Astrocyte (in vitro differentiated cells and primary cell): ENCODE measurements at regions not wholly inside any gene's neighbourhood (a gene's known extent, or its start where the extent isn't known, plus 50 kb on each side); places are given as distances from the start of the nearest gene placed in this dataset.
"Not testable (repeated sequence)": the region's sequence is repeated elsewhere in the genome, so short reads cannot be mapped to it uniquely, and the experiment has no call there.

ENCODE experiments used
- DNase-seq: peaks from one replicate; pipeline ENCODE4 v3.0.0-alpha.2; 2010; ENCODE audit warnings: low read depth
- FAIRE-seq: peaks from 2 replicates; lab custom pipeline; 2011; peaks lifted over from hg19 to GRCh38; lab: Jason Lieb, UNC
- H2AFZ ChIP-seq: 2 replicates; pipeline ENCODE4 v1.6.0; 2012; ENCODE audit warnings: low read depth, low read length, inconsistent platforms
- H3K27ac ChIP-seq: 2 replicates; pipeline ENCODE4 v1.5.1; 2011; ENCODE audit warnings: low read depth, low read length, inconsistent platforms
- H3K27me3 ChIP-seq: 2 replicates; pipeline ENCODE4 v1.6.0; 2011; ENCODE audit warnings: low read length, inconsistent platforms; ENCODE audit not compliant: insufficient read depth
- H3K36me3 ChIP-seq: 2 replicates; pipeline ENCODE4 v1.5.1; 2011; ENCODE audit warnings: low read length, inconsistent platforms; ENCODE audit not compliant: insufficient read depth
- H3K4me1 ChIP-seq: 2 replicates; pipeline ENCODE4 v1.5.1; 2011; ENCODE audit warnings: low read length, inconsistent platforms; ENCODE audit not compliant: insufficient read depth
- H3K4me2 ChIP-seq: 2 replicates; pipeline ENCODE4 v1.6.0; 2012; ENCODE audit warnings: low read length, inconsistent platforms
- H3K4me3 ChIP-seq: 2 replicates; pipeline ENCODE4 v1.5.1; 2011; ENCODE audit warnings: low read depth, mild to moderate bottlenecking, low read length, inconsistent platforms; ENCODE audit not compliant: insufficient read depth
- H3K79me2 ChIP-seq: 2 replicates; pipeline ENCODE4 v1.6.0; 2012; ENCODE audit warnings: mild to moderate bottlenecking, low read length, inconsistent platforms; ENCODE audit not compliant: insufficient read depth
- H3K9ac ChIP-seq: 2 replicates; pipeline ENCODE4 v1.6.0; 2012; ENCODE audit warnings: mild to moderate bottlenecking, low read length, inconsistent platforms
- H3K9me3 ChIP-seq: 2 replicates; pipeline ENCODE4 v1.5.1; 2012; ENCODE audit warnings: low read depth, mild to moderate bottlenecking, low read length, inconsistent platforms; ENCODE audit not compliant: insufficient read depth
- H4K20me1 ChIP-seq: 2 replicates; pipeline ENCODE4 v1.6.0; 2012; ENCODE audit warnings: low read length, inconsistent platforms; ENCODE audit not compliant: insufficient read depth
- H3K27ac Mint-ChIP-seq: one replicate; pipeline ENCODE4 v1.8.0; 2021; ENCODE audit warnings: mild to moderate bottlenecking, mixed read lengths; ENCODE audit not compliant: unreplicated experiment
- H3K27me3 Mint-ChIP-seq: one replicate; pipeline ENCODE4 v1.8.0; 2021; ENCODE audit warnings: low read depth, mixed read lengths; ENCODE audit not compliant: unreplicated experiment
- H3K36me3 Mint-ChIP-seq: one replicate; pipeline ENCODE4 v1.8.0; 2021; ENCODE audit warnings: low read depth, mixed read lengths; ENCODE audit not compliant: unreplicated experiment
- H3K4me1 Mint-ChIP-seq: one replicate; pipeline ENCODE4 v1.8.0; 2021; ENCODE audit warnings: low read depth, mixed read lengths; ENCODE audit not compliant: unreplicated experiment
- H3K4me3 Mint-ChIP-seq: one replicate; pipeline ENCODE4 v1.8.0; 2021; ENCODE audit warnings: mild to moderate bottlenecking, moderate library complexity, mixed read lengths; ENCODE audit not compliant: unreplicated experiment
- H3K9me3 Mint-ChIP-seq: one replicate; pipeline ENCODE4 v1.8.0; 2021; ENCODE audit warnings: mild to moderate bottlenecking, mixed read lengths; ENCODE audit not compliant: unreplicated experiment
- CTCF ChIP-seq: IDR thresholded peaks from 2 replicates; pipeline ENCODE4 v1.5.1; 2011; ENCODE audit warnings: low read depth, mild to moderate bottlenecking, inconsistent platforms, low read length, moderate library complexity; ENCODE audit not compliant: insufficient read depth
- EZH2 ChIP-seq: IDR thresholded peaks from 2 replicates; pipeline ENCODE4 v1.6.1; 2012; ENCODE audit warnings: mild to moderate bottlenecking, low read length, inconsistent platforms; ENCODE audit not compliant: insufficient read depth

DNA sequence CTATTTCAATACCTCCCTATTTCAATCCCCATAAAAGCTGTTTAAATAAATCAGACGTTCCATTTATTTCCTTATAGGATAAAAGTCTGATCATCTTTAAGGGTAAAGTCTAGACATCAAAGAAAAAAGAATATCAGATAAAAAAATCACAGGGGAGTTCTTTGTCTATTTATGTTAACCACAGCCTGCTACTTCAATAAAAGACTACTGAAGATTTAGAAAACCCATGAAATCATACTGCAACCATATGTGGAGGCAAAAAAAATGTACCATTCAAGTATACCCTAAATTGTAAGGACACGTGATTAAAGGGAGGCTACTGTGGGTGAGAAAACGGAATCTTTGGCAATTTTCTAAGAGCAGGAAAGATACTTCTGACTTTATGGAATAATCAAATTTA, 108.2 kb upstream of the TNFSF4 start:
- H3K9me3 ChIP-seq: no peaks in the 10 kb centered on the region
- no peaks in the 10 kb centered on the region for H3K79me2 ChIP-seq
- H4K20me1 ChIP-seq: no peaks in the 10 kb centered on the region
- Mint-ChIP-seq H3K9me3 (peaks cover 6% of the 10 kb centered on the region), H3K4me1 (peaks cover 3% of the 10 kb centered on the region), H3K27ac (no peak overlapping the region), H3K4me3 (no peak overlapping the region), H3K36me3 (no peaks in the 10 kb centered on the region), H3K27me3 (no peaks in the 10 kb centered on the region)
- H3K27ac ChIP-seq: no peak overlapping the region
- FAIRE-seq (no peak), DNase-seq (no peak)
- H3K4me1 ChIP-seq: no peaks in the 10 kb centered on the region
- no peak overlapping the region for H3K4me3 ChIP-seq
- no peak overlapping the region for H3K9ac ChIP-seq
- TF ChIP-seq EZH2: no peak
- TF ChIP-seq CTCF: no peak
- H3K36me3 ChIP-seq: no peaks in the 10 kb centered on the region
- no peak overlapping the region for H3K4me2 ChIP-seq
- no peaks in the 10 kb centered on the region for H3K27me3 ChIP-seq
- no peak overlapping the region for H2AFZ ChIP-seq

GRCh38 chr1:173318788-173319187, 111.7 kb upstream of the TNFSF4 start:
- Mint-ChIP-seq H3K9me3 (peaks cover 19% of the 10 kb centered on the region), H3K4me1 (peaks cover 3% of the 10 kb centered on the region)

GRCh38 chr1:173324352-173324751, 117.2 kb upstream of the TNFSF4 start:
- not testable (repeated sequence) for H3K4me3 ChIP-seq, H3K36me3 ChIP-seq, H4K20me1 ChIP-seq, H3K27me3 ChIP-seq, DNase-seq, H3K4me1 ChIP-seq, H3K4me3 Mint-ChIP-seq, H2AFZ ChIP-seq, H3K9ac ChIP-seq, H3K9me3 ChIP-seq, FAIRE-seq, H3K36me3 Mint-ChIP-seq, H3K4me2 ChIP-seq, H3K79me2 ChIP-seq, H3K27ac ChIP-seq, H3K27ac Mint-ChIP-seq, H3K4me1 Mint-ChIP-seq, H3K27me3 Mint-ChIP-seq
- H3K9me3 Mint-ChIP-seq: peaks cover 30% of the 10 kb centered on the region

More at GRCh38 chr1:173318788-173319187, 111.7 kb upstream of the TNFSF4 start:
- H3K4me1 ChIP-seq: no peaks in the 10 kb centered on the region
- no peak for TF ChIP-seq EZH2
- TF ChIP-seq CTCF: no peak
- no peaks in the 10 kb centered on the region for H3K36me3 ChIP-seq
- FAIRE-seq (no peak), DNase-seq (no peak)
- no peak overlapping the region for H3K4me2 ChIP-seq
- no peak overlapping the region for H2AFZ ChIP-seq
- H4K20me1 ChIP-seq: no peaks in the 10 kb centered on the region
- no peaks in the 10 kb centered on the region for H3K27me3 ChIP-seq
- H3K27ac ChIP-seq: no peak overlapping the region
- Mint-ChIP-seq H3K4me3 (no peak overlapping the region), H3K27ac (no peak overlapping the region), H3K27me3 (no peaks in the 10 kb centered on the region), H3K36me3 (peaks cover 4% of the 10 kb centered on the region)
- no peak overlapping the region for H3K9ac ChIP-seq
- H3K79me2 ChIP-seq: no peaks in the 10 kb centered on the region
- no peaks in the 10 kb centered on the region for H3K9me3 ChIP-seq
- H3K4me3 ChIP-seq: no peak overlapping the region

GRCh38 chr1:173327987-173328386, 120.9 kb upstream of the TNFSF4 start:
- Mint-ChIP-seq H3K4me1 (peaks cover 23% of the 10 kb centered on the region), H3K9me3 (peaks cover 14% of the 10 kb centered on the region)
- H3K4me1 ChIP-seq: peaks cover 25% of the 10 kb centered on the region
- not testable (repeated sequence) for H4K20me1 ChIP-seq, H3K9me3 ChIP-seq, H2AFZ ChIP-seq, H3K36me3 Mint-ChIP-seq, H3K4me3 ChIP-seq, H3K27ac ChIP-seq, H3K27ac Mint-ChIP-seq, H3K79me2 ChIP-seq, H3K27me3 ChIP-seq, FAIRE-seq, H3K36me3 ChIP-seq, H3K4me2 ChIP-seq, H3K27me3 Mint-ChIP-seq, H3K4me3 Mint-ChIP-seq, DNase-seq, H3K9ac ChIP-seq
